ENCODE measurements at regions not wholly inside any gene's neighbourhood (a gene's known extent, or its start where the extent isn't known, plus 50 kb on each side); places are given as distances from the start of the nearest gene placed in this dataset.

DNA sequence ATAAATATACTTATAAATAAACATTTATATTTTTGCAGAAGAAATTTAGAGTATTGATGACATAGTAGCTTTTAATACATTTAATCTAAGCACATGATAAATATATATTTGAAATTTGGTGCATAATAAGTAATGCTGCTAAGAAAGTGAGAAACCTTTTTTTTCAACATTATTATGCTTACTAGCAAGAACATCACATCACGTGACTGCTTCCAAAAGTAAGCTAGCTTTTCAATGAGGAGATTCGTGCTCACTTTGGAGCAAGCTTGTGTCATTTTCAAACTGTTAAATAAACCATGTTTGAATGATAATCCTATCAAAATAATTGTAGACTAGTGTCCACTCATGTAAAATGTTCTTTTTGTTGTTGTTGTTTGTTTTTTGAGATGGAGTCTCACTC lies 109.0 kb upstream of the SLC4A7 start:
- intact Hi-C loops (cut with DNase I, micrococcal nuclease) = no loop called here
- peaks cover 4% of the 10 kb centered on the region for H3K4me1 ChIP-seq (ENCODE audit: low read depth)

DNA sequence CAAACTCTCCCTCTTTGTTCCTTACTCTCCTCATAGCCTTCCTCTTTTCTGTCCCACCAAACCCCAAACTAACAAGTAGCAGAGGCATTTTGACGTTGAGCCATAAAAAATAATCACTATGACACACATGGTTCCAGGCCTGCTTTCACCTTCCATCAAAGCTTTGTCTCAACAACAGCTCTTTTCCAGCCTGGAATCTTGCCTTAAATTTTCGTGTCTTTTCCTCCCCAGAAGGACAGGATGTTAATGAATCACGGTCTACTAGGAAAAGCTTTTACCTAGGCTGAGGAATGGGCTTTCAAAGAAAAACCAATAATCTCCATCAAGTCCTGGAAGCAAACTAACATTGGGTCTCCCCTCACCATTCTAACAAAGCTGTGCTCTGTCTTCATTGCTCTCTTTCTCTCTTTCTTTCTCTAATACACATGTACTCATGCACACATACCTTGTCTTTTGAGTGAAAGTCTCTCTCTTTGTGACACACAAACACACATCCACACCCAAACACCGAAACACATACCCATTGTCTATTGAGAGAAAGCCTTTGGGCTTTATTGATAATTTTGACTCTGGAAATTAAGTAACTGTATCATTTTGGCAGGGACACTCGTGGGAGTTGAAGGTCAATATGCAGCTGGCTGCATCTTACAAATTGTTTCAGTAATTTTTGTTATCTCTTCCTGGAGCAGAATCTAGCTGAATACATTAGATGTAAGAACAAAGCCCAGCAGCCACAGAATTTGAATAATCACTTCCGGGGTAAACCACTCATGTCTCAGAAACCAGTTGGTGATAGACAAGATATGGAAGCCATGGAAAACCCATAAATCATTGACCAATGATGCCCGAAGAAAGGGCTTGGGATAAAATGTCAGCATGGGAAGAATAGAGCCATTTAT lies 107.4 kb upstream of the SLC4A7 start:
- Histone ChIP-seq H3K4me1 (ENCODE audit: low read depth) (peaks cover 4% of the 10 kb centered on the region), H3K9me3 (no peaks in the 10 kb centered on the region), H3K4me3 (no peak overlapping the region), H3K36me3 (ENCODE audit: low read depth) (no peaks in the 10 kb centered on the region)
- no peak for DNase-seq
- intact Hi-C loops (cut with DNase I, micrococcal nuclease) = no loop called here
- TF ChIP-seq CTCF (IDR thresholded peaks at IDR 0.05) = no peak
- ATAC-seq = peak; percentile 23

More for the DNA sequence above, 109.0 kb upstream of the SLC4A7 start:
- no peak overlapping the region for H3K4me3 ChIP-seq
- no peak for TF ChIP-seq CTCF (IDR thresholded peaks at IDR 0.05)
- no peaks in the 10 kb centered on the region for H3K9me3 ChIP-seq
- no peak for ATAC-seq
- no peak for DNase-seq
- no peaks in the 10 kb centered on the region for H3K36me3 ChIP-seq (ENCODE audit: low read depth)

- Histone ChIP-seq H3K4me3 (no peak overlapping the region), H3K36me3 (ENCODE audit: low read depth) (no peaks in the 10 kb centered on the region), H3K4me1 (ENCODE audit: low read depth) (peaks cover 4% of the 10 kb centered on the region), H3K9me3 (no peaks in the 10 kb centered on the region)
- DNase-seq = no peak
- TF ChIP-seq CTCF (IDR thresholded peaks at IDR 0.05) = no peak
- peak; percentile 48 for ATAC-seq
- intact Hi-C loops (cut with DNase I, micrococcal nuclease) = no loop called here
Observed at GRCh38 chr3:27590437-27591298, 106.5 kb upstream of the SLC4A7 start.

- intact Hi-C loops (cut with DNase I, micrococcal nuclease) = no loop called here
- peaks cover 4% of the 10 kb centered on the region for H3K4me1 ChIP-seq (ENCODE audit: low read depth)
- no peak for DNase-seq
Observed at GRCh38 chr3:27589795-27590194, 105.6 kb upstream of the SLC4A7 start.

DNA sequence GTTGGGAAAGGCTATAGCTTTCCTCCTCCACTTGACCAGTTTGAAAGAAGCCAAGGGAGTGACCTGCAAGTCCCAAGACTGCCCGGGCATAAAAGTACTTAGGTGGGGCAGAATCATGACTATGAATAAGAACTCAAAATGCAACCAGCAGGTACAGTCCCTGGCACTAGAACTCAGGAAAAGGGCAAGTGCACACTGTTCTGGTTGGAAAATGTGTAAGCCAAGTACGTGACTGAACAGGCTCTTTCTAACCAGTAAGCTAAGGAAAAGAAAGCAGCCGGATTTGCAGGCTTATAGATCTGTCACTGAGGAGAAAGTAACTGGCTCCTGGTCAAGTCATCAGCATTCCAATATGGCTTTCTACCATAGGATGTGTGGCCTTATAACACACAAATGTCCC lies 101.2 kb upstream of the SLC4A7 start:
- Histone ChIP-seq H3K36me3 (ENCODE audit: low read depth) (no peaks in the 10 kb centered on the region), H3K4me1 (ENCODE audit: low read depth) (no peaks in the 10 kb centered on the region), H3K9me3 (no peaks in the 10 kb centered on the region), H3K4me3 (no peak overlapping the region)
- DNase-seq = no peak
- no peak for TF ChIP-seq CTCF (IDR thresholded peaks at IDR 0.05)
- intact Hi-C loops (cut with DNase I, micrococcal nuclease) = no loop called here
- ATAC-seq = peak; percentile 36

More at GRCh38 chr3:27589795-27590194, 105.6 kb upstream of the SLC4A7 start:
- no peak overlapping the region for H3K4me3 ChIP-seq
- no peaks in the 10 kb centered on the region for H3K9me3 ChIP-seq
- H3K36me3 ChIP-seq (ENCODE audit: low read depth) = no peaks in the 10 kb centered on the region
- TF ChIP-seq CTCF (IDR thresholded peaks at IDR 0.05) = no peak
- no peak for ATAC-seq
